ENCODE measurements at regions not wholly inside any gene's neighbourhood (a gene's known extent, or its start where the extent isn't known, plus 50 kb on each side); places are given as distances from the start of the nearest gene placed in this dataset.

DNA sequence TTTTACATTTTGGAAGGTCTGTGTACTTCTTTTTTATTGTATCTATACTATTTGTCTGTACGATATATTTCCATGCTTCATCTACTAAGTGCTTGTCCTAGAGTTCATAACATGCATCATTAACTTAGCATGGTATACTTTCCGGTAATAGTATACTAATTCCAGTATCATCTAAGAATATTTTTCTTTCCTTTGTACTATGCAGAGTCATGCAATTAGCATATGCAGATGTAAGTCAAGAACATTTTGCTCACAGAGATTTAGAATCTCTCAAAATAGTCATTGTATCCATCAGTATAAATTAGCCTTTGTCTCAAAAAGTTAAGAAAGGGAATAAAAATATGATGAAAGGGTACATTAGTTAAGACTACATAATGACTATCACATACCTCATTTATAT lies 770.4 kb upstream of the GRAMD2B start:
- no peaks in the 10 kb centered on the region for H3K4me1 ChIP-seq
- H3K36me3 ChIP-seq: no peaks in the 10 kb centered on the region
- WGBS: 100% methylated on average over 2 of the region's 2 CpGs
- no peak overlapping the region for H3K27ac ChIP-seq (replicated peaks in 1 of 4)
- no peaks in the 10 kb centered on the region for H3K27me3 ChIP-seq
- no peaks in the 10 kb centered on the region for H3K9me3 ChIP-seq
- intact Hi-C loops (cut with DNase I): no loop called here
- TF ChIP-seq CTCF (IDR thresholded peaks at IDR 0.05): no peak
- no peak for TF ChIP-seq EP300 (IDR thresholded peaks at IDR 0.05)
- TF ChIP-seq POLR2A (IDR thresholded peaks at IDR 0.05; ENCODE audit: low read depth): no peak
- TF ChIP-seq POLR2AphosphoS5 (IDR thresholded peaks at IDR 0.05): no peak
- DNase-seq (ENCODE audit: extremely low spot score): no peak
- no peak overlapping the region for H3K4me3 ChIP-seq

DNA sequence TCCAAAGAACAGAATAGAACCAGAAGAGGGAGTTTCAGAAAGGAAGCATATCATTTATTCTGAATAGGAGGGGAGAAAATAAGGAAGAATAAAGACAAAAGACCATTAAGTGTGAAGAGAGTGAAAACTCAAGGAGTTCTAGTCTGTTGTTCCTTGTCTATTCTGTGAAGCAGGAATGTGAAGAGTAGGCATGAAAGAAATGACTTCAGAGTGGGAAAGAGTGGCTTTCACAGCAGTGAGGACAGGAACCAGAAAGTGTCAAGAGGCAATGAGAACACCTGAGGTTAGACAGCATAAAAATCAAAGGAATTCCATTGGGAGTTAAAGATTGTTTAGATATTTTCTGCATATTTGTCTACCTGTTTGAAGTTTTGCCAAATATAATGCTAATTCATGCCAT lies 768.8 kb upstream of the GRAMD2B start:
- H3K9me3 ChIP-seq: no peaks in the 10 kb centered on the region
- DNase-seq (ENCODE audit: extremely low spot score): no peak
- H3K36me3 ChIP-seq: no peaks in the 10 kb centered on the region
- no peak overlapping the region for H3K27ac ChIP-seq (replicated peaks in 1 of 4)
- H3K4me1 ChIP-seq: peaks cover 0 to 3% (median 2%) of the 10 kb centered on the region in 4 donors
- TF ChIP-seq POLR2AphosphoS5 (IDR thresholded peaks at IDR 0.05) (no peak), CTCF (IDR thresholded peaks at IDR 0.05) (no peak), POLR2A (IDR thresholded peaks at IDR 0.05; ENCODE audit: low read depth) (no peak), EP300 (IDR thresholded peaks at IDR 0.05) (no peak)
- H3K4me3 ChIP-seq: no peak overlapping the region
- intact Hi-C loops (cut with DNase I): no loop called here
- H3K27me3 ChIP-seq: no peaks in the 10 kb centered on the region

DNA sequence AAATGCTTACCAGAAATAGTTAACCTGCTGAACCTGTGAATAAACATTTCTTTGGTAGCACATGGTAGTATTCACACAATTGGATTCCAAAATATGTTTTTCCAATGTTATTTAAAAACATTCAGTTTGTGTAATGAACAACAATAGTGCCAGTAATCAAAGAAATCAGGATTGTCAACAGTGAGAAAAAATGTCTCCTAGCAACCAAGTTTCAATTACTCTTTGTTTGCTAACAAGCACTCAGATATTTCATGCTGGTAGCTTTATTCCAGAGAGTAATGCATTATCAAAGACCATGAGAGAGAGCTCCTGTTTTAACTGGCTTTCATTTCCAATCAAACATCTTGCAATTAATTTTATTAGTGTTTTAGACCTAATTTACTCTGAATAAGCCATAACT lies 768.1 kb upstream of the GRAMD2B start:
- no peak overlapping the region for H3K4me3 ChIP-seq
- H3K36me3 ChIP-seq: no peaks in the 10 kb centered on the region
- H3K9me3 ChIP-seq: no peaks in the 10 kb centered on the region
- no peaks in the 10 kb centered on the region for H3K27me3 ChIP-seq
- intact Hi-C loops (cut with DNase I): no loop called here
- peaks cover 0 to 11% (median 7%) of the 10 kb centered on the region in 4 donors for H3K4me1 ChIP-seq
- DNase-seq (ENCODE audit: extremely low spot score): no peak
- H3K27ac ChIP-seq (replicated peaks in 1 of 4): no peak overlapping the region
- TF ChIP-seq POLR2AphosphoS5 (IDR thresholded peaks at IDR 0.05) (no peak), POLR2A (IDR thresholded peaks at IDR 0.05; ENCODE audit: low read depth) (no peak), EP300 (IDR thresholded peaks at IDR 0.05) (no peak), CTCF (IDR thresholded peaks at IDR 0.05) (no peak)

DNA sequence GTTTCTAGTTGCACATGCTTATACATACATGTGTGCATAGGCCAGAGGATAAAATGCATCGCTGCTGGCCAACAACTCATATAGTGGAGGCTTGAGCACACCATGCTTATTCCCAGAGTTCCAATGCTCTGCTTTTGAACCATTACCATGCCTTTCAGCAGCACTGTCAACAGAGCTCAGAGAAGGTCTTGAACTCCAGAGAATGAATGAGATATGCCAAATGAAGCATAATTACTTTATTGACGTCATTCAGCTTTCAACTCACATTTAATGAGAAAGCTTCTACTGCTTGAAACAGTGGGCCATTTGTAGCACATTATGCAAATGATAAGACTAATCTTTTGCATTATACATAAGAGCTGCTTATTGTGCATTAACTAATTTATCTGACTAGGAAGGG lies 765.3 kb upstream of the GRAMD2B start:
- no peaks in the 10 kb centered on the region for H3K27me3 ChIP-seq
- intact Hi-C loops (cut with DNase I): no loop called here
- WGBS: 92% methylated on average over 2 of the region's 2 CpGs

More for the DNA sequence above, 765.3 kb upstream of the GRAMD2B start:
- H3K9me3 ChIP-seq: no peaks in the 10 kb centered on the region
- DNase-seq (ENCODE audit: extremely low spot score): no peak
- H3K27ac ChIP-seq (replicated peaks in 1 of 4): no peak overlapping the region
- H3K36me3 ChIP-seq: no peaks in the 10 kb centered on the region
- TF ChIP-seq POLR2AphosphoS5 (IDR thresholded peaks at IDR 0.05) (no peak), POLR2A (IDR thresholded peaks at IDR 0.05; ENCODE audit: low read depth) (no peak), CTCF (IDR thresholded peaks at IDR 0.05) (no peak), EP300 (IDR thresholded peaks at IDR 0.05) (no peak)
- H3K4me1 ChIP-seq: peaks cover 0 to 12% (median 9%) of the 10 kb centered on the region in 4 donors
- H3K4me3 ChIP-seq: no peak overlapping the region

All from esophagus muscularis mucosa (tissue), 4 donors.